ENCODE measurements at regions not wholly inside any gene's neighbourhood (a gene's known extent, or its start where the extent isn't known, plus 50 kb on each side); places are given as distances from the start of the nearest gene placed in this dataset.

DNA sequence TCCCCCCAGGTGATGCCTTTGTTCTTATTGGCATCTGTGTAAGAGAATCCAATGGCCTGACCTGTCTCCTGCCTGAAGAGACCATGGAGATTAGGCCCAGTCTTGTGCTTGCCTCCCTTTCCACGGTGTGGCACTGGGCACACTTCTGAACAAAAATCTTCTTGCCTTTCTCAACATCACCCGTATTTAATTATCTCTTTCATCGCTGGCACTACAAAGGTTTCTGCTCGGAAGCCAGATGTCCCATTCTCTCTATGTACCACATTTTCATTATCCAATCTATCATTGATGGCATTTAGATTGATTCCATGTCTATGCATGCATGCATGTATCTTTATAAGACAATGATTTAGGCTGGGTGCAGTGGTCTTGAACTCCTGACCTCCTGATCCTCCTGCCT is 74.3 kb downstream of the SLC25A15 start:
- TF ChIP-seq EZH2phosphoT487 (IDR thresholded peaks at IDR 0.05; ENCODE audit: borderline replicate concordance, low read length), result no peak
- TF ChIP-seq, protein P1, sequence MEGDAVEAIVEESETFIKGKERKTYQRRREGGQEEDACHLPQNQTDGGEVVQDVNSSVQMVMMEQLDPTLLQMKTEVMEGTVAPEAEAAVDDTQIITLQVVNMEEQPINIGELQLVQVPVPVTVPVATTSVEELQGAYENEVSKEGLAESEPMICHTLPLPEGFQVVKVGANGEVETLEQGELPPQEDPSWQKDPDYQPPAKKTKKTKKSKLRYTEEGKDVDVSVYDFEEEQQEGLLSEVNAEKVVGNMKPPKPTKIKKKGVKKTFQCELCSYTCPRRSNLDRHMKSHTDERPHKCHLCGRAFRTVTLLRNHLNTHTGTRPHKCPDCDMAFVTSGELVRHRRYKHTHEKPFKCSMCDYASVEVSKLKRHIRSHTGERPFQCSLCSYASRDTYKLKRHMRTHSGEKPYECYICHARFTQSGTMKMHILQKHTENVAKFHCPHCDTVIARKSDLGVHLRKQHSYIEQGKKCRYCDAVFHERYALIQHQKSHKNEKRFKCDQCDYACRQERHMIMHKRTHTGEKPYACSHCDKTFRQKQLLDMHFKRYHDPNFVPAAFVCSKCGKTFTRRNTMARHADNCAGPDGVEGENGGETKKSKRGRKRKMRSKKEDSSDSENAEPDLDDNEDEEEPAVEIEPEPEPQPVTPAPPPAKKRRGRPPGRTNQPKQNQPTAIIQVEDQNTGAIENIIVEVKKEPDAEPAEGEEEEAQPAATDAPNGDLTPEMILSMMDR (IDR thresholded peaks at IDR 0.05; ENCODE audit: low read depth, low read length, poor library complexity, severe bottlenecking), result no peak
